ENCODE measurements at regions not wholly inside any gene's neighbourhood (a gene's known extent, or its start where the extent isn't known, plus 50 kb on each side); places are given as distances from the start of the nearest gene placed in this dataset.

GRCh38 chr12:28930704-28931103, 218.4 kb upstream of the FAR2 start:
- TF ChIP-seq CTCF (IDR thresholded peaks at IDR 0.05) (no peak), POLR2A (IDR thresholded peaks at IDR 0.05) (no peak)

Measured in esophagus squamous epithelium (tissue), 4 donors.